GM18520 (cell line): ENCODE measurements at regions not wholly inside any gene's neighbourhood (a gene's known extent, or its start where the extent isn't known, plus 50 kb on each side); places are given as distances from the start of the nearest gene placed in this dataset.
"Not testable (repeated sequence)": the region's sequence is repeated elsewhere in the genome, so short reads cannot be mapped to it uniquely, and the experiment has no call there.

Source experiments
- ATAC-seq: cut with Tn5 transposase; IDR thresholded peaks from one replicate; pipeline ENCODE4 v1.9.1; 2021; ENCODE audit not compliant: unreplicated experiment

DNA sequence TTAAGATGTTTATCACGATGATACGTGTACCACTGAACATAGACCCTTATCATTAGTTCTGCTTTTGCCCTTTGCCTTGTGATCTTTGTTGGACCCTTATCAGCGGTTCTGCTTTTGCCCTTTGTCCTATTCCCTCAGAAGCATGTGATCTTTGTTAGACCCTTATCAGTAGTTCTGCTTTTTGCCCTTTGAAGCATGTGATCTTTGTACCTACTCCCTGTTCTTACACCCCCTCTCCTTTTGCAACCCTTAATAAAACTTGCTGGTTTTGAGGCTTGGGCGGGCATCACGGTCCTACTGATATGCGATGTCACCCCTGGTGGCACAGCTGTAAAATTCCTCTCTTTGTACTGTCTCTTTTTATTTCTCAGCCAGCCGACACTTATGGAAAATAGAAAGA is 117.0 kb downstream of the SDHAF3 start:
- not testable (repeated sequence) for ATAC-seq

DNA sequence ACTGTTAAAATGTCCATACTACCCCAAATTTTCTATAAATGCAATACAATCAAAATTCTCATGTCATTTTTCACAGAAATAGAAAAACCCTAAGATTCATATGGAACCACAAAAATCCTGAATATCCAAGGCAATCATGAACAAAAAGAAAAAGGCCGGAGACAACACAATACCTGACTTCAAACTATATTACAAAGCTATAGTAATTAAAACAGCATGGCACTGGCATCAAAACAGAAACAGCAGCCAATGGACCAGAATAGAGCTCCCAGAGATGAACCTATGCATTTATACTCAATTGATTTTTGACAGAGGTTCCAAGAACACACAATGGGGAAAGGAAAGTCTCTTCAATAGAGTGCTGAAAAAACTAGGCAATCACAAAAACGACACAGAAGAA is 128.8 kb downstream of the SDHAF3 start:
- ATAC-seq, result no peak

DNA sequence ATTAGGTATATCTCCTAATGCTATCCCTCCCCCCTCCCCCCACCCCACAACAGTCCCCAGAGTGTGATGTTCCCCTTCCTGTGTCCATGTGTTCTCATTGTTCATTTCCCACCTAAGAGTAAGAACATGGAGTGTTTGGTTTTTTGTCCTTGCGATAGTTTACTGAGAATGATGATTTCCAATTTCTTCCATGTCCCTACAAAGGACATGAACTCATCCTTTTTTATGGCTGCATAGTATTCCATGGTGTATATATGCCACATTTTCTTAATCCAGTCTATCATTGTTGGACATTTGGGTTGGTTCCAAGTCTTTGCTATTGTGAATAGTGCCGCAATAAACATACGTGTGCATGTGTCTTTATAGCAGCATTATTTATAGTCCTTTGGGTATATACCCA is 140.7 kb downstream of the SDHAF3 start:
- not testable (repeated sequence) for ATAC-seq

DNA sequence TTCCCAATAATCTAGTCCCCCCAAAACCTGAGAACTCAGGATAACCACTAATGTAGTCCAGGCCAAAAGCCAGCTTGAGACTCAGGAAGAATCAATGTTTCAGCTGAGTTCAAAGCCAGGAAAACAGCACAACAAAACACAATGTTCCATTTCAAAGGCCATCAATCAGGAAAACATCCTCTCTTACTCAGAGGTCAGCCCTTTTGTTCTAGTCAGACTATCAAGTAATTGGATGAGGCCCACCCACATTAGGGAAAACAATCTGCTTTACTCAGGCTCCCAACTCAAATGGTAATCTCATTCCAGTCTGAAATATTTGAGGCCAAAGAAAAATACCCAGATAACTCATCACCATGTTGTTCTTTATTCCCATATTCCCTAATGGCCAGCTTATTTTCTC is 152.2 kb downstream of the SDHAF3 start:
- ATAC-seq, result no peak

DNA sequence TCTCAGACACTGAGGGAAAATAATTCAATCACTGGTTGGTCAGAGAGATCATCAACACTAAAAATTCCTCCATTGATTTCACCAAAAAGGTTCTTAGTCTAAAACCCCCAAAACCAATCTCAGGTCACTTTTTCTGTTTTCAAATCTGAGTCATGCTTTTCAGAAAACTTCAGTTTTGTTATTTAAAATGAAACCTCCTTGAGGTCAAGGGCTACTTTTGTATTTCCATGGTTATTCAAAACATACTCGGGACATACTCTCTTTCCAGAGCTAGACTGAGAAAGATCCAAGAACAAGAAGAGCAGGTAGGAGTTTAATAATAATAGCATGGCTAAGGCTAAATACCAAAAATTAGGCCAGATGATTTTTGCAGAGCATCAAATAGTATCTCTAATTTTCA is 152.8 kb downstream of the SDHAF3 start:
- ATAC-seq, result no peak

DNA sequence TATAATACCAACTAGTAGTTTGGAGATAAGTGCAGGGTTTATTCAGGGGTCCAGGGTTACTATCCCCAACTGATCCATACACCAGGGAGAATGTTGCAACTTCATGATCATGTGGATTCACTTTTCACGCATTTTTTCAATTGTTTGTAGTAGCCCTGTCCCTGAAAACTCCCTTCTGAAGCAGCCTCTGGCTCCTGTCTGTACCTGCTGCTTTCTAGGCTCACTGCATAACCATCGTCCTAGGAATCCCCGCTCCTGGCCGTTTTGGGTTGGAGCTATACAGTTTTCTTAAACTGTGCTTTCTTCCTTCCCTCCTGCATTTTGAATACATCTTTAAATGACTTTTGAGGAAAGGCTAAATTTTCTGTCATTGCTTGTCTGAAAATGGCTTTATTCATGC is 154.1 kb downstream of the SDHAF3 start:
- ATAC-seq, result no peak

DNA sequence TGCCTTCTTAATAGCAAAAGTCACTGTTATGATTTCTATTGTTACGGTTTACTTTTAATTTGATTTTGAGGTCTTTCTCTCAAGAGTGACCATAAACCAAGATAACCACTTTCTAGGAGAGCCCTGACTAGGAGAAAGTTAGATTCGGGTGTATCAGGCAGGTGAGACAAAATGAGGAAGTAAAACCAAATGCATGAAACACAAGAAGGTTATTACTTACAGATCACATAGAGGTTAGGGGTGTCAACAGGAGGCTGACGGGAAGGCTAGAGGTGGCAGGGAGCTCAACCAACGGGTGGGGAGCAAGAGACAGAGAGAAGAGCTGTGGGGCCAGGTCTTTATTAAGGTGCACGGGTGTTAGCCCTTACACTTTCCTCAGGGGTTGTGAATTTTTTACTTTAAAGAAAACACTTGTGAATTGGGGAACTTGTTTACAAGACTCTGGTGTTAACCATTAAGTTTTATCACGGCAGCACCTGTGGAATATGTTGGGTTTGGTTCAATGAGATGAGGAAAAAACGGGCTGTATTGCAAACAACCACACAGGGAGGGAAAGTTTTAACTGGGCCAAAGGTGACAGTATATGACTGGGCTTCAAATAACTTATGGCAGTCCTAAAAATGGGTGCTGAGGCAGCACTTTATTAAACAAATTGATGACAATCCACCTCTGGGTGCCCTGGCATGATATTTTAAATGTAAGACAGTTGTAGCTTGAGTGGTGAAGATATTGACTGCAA is 154.9 kb downstream of the SDHAF3 start:
- peak; percentile 80 for ATAC-seq

DNA sequence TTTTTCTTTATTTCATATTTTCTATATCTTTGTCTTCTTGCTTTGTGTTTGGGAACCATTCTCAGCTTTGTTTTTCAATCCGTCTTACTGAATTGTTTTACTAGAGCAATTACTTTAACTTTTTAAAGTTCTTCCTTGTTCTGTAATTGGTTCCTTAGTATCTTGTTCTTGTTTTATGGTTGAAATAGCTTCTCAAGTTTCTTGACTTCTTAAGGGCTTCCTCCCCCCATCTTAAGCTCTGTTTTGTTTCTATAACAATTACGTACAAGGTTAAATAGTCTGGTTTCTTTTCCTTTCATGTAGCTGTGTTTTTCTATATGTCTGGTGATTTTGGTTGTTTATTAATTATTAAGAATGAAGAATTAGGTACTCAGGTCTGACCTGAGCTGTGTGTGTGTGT is 158.0 kb downstream of the SDHAF3 start:
- ATAC-seq, result no peak

DNA sequence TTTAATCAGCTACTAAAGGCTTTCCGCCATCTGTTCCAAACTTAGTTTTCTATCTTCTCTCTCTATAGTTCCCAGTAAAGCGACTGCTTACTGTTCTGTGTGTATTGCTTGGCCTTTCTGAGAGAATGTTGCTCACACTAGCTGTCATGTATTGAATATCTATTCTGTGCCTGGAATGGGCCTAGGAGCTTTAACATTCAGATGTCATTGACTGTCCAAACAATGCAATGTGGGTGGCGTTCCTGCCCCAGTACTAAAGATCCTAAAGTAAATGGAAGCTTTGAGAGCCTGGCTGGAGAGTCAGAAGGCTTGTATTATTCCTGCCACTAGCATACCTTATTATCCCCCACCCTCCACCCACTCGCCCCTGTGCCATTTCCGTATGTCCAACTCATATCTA is 163.5 kb downstream of the SDHAF3 start:
- no peak for ATAC-seq

DNA sequence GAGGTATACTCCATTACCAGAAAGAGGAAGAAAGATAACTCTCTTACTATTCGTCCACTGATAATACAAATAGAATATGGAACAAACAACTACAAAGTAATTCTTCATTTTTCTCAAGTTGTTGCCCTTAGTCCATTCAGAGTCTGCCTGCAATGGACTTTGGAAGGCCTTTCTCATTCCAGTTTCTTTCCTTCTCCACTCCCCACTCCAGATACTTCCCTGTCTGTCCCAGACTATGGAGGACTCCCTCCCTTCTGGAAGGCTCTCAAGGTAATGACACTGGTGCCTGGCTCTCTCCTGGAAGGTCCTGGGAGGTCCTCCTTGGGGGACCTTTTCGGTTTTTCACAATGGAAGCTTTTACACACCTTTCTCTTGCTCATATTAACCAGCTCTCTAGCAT is 167.8 kb downstream of the SDHAF3 start:
- ATAC-seq, result no peak

DNA sequence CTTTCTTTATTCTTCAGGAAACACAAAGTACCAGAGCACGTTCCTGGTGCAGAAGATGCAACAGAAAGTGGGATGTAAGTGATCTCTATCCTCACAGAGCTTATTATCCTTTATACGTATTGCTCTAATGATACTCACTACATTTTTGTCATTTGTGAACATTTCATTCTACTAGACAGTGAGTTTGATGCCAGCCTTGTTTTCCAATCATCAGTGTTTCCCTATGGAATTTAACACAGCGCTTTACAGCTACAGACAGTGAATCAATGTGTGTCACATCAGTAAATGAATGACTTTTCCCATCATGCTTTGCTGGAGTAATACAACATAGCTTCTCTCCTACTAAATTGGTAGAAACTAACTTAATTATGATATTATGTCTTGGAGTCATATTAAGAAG is 175.5 kb downstream of the SDHAF3 start:
- no peak for ATAC-seq

DNA sequence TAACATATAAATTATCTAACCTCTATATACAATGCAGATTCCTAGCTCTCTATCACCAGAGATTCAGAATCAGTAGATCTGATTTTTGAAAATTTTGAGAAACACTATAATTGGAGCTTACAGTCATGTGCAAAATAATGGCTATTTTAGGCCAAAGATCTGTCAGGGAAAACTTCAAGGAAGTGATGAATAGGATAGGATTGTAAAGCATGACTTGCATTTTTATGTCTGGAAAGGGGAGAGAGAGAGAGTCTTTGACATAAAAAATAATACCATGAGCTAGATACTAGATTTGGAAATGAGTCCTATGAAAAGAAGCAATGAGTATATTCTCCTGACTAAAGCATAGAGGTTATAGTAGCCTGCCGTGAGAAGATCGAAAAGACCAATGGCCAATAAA is 181.1 kb downstream of the SDHAF3 start:
- ATAC-seq, result no peak

DNA sequence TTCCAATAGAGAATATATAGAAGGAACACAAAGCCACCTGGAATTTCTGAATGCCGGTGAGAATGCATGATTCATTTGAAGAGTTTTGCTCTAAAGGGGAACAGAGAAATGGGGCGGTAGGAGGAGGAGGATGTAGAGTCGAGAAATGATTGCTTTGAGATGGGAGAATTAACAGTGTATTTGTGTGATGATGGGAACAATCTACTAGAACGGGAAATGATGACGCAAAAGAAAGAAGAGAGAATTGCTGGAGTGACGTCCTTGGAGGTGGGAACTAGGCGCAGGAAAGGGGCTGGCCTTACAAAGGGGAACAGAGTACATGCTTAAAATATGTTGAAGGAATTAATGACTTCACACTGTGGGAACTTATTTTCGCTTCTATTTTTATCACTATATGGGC is 188.1 kb downstream of the SDHAF3 start:
- ATAC-seq, result no peak

DNA sequence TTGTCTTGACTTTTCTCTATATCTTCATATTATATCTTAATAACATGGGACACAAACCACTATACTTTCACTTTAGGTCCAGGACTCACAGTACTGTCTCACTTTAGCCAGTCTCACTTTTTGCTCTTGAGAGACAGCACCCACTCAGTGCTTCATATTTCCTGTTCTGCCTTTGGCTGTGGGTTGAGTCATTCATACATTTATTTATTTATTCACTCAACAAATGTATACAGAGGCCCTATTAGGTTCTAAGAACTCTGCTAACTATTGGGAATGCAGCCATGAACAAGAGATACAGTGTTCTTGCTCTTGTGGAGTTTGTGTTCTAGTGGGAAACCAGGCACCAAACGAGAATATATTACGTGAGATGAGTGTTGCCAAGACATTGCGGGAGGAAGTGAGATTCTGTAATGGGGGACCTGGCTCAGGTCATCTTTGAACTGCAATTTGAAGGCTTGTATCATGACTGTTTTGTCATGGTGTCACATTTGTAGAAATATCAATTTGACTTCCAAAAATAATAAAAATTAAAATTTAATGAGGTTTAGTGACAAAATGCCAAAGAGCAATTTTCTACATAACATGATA is 190.1 kb downstream of the SDHAF3 start:
- ATAC-seq, result no peak

DNA sequence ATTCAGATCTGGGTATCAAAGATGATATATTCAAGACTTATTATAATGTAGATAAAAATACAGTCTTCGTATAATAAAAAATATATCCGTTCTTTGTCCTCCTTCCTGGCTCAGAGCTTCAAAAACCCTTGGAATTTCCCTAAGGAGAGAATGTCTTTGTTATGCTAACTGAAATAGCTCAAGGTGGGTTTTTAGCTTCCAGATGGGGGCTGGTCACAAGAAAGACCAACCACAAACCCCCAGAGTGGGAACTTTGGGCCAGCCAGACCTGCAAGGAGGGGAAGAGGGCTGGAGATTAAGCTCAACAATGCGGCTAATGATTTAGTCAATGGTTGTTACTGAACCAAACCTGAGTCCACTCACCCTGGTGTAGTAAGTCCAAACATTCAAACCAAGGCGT is 196.4 kb downstream of the SDHAF3 start:
- ATAC-seq, result no peak

DNA sequence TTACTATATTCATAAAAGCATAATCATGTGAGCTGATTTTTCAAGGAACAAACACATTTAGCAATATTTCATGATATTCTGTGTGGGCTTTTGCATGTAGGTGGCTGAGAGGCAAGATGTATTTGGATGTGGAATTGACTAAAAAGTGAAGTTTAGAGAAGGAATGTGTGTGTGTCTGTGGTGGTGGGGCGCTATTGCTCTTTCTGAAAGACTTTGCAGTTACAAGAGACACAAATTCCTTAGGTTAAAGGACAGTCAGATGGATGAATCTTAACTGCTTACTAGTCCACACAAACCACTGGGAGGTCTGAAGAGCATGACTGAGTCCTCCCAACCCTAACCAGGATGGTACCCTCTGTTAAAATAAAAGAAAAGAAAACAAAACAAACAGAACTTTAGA is 200.1 kb downstream of the SDHAF3 start:
- ATAC-seq, result no peak

DNA sequence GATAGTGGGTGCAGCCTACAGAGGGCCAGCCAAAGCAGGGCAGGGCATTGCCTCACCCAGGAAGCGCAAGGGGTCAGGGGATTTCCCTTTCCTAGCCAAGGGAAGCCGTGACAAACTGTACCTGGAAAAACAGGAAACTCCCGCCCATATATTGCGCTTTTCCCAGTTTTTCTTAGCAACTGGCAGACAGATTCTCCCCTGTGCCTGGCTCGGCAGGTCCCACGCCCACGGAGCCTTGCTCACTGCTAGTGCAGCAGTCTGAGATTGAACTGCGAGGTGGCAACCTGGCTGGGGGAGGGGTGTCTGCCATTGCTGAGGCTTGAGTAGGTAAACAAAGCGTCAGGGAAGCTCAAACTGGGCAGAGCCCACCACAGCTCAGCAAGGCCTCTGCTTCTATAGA is 212.4 kb downstream of the SDHAF3 start:
- not testable (repeated sequence) for ATAC-seq

DNA sequence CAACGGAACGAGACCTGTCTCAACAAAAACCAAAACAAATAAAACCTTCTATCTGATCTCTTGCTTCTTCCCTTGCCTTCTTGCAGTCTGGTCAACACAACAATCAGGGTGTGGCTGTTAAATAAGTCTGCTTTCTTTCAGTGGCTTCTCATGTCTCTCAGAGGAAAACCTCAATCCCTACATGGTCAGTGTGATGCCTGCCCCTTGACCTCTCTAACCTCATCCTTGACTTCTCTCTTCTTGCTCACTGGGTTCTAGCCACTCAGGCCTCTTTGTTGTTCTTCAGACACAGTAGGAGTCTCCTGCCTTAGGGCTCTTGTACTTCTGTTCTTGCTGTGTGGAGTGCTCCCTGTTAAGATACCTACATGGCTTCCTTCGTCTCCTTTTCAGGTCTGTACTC is 220.4 kb downstream of the SDHAF3 start:
- ATAC-seq, result no peak

DNA sequence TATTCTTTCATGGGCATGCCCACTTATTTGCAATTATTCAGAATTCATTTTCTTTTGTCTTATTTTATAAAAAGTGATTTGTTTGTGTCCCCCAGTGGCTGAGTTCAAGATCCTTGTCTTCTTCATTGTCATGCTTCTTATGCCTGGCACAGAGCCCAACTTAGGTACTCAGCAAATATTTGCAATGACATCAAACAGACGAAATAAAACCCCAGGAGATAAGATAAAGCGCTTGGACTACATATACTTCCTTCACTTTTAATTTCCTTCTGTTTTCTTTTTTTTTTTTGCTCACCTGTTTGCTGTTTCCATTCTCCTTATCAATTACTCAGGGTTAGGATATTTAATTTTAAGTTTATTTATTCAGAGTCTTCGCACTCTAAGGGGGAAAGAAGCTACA is 225.0 kb downstream of the SDHAF3 start:
- ATAC-seq, result no peak

DNA sequence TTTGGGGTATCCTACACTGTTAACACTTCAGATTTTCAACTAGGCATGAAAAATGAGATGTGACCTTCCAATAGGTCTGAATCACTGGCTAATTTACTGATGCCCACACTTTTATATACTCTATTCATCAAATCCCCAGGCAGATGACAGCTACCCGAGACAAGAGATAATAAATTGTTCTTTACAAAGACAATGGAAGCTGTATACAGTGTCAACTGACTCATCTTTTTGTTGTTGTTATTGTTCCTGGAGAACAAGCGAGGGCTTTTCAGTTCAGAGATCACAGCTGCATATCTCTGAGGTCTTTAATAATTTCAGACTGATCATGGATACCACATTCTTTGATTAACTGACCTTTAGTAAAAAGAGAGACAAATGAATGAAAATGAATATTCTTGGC is 228.9 kb downstream of the SDHAF3 start:
- ATAC-seq, result no peak

DNA sequence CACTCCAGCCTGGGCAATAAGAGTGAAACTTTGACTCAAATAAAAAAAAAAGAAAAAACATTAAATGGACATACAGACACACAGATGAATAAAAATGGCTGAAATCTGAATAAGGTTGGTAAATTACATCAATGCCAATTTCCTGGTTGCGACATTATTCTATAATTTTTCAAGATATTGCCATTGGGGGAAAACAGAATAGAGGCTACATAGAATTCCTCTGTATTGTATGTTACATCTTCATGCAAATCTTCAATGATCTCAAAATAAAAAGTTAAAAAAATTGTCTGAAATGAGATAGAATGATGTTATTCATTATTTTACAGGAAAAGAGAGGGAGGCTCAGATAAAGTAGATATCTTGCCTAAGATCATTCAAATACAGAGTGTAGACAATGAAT is 234.0 kb downstream of the SDHAF3 start:
- ATAC-seq, result no peak

DNA sequence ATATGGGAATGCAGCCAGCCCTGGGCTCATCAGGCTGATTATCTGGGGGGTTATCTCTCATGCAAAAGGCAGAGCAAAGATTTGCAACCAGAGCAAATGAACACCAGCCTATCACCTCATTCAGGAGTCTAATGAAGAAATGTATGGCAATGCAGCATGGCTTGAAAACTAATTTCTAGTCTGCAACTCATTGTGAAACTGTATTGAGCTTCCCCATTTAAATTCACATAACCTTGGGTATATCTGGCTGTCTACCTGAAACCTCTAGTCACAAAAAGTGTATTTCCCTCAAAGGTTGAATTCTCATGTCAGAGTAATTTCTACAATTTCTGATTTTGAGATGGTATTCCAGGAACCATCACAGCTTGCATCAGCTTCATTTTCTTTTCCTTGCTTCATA is 240.0 kb downstream of the SDHAF3 start:
- ATAC-seq, result no peak

DNA sequence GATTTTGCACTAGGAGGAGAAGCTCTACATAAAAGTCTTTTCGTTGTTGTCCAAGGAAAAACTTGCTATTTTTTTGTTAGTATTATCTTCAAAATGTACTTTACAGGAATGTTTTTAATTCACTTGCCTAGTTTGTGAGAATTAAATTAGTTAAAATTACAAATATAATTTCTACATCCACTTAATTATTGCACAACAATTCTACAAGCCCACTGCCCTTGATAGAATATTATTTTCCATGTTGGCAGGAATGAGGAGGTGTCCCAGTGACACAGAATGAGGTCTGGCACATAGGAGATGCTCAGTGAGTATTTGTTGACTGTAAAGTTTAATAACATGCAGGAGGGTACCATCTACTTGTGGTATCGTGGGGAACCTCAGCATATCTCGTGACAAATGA is 255.4 kb downstream of the SDHAF3 start:
- no peak for ATAC-seq
